Thoracic aorta (tissue), 2 donors: ENCODE measurements at regions not wholly inside any gene's neighbourhood (a gene's known extent, or its start where the extent isn't known, plus 50 kb on each side); places are given as distances from the start of the nearest gene placed in this dataset.

Experiments
- ATAC-seq: fragments of 150-250 bp; one replicate; pipeline ENCODE4 v1.8.0; 2017; ENCODE audit warnings: low read depth; ENCODE audit not compliant: insufficient number of reproducible peaks, low FRiP score
- DNase-seq: peaks from one replicate; pipeline ENCODE4 v3.0.0-alpha.2; 2020; ENCODE audit warnings: low spot score
- H3K27ac ChIP-seq, 2 donors: fragments of 200-600 bp; sonication (generic); 1 replicate in 1 of 2; 2 replicates in 1 of 2; pipeline ENCODE4 v1.5.1; 2016; ENCODE audit warnings: mild to moderate bottlenecking in 2 of 2, moderate library complexity in 2 of 2
- H3K27me3 ChIP-seq: fragments of 200-600 bp; sonication (generic); replicated peaks from 2 replicates; pipeline ENCODE4 v1.6.0; 2016; ENCODE audit warnings: mild to moderate bottlenecking; ENCODE audit not compliant: insufficient read depth
- H3K36me3 ChIP-seq: fragments of 200-600 bp; sonication (generic); one replicate; pipeline ENCODE4 v1.5.1; 2016
- H3K4me1 ChIP-seq, 2 donors: fragments of 200-600 bp; sonication (generic); 1 replicate in 1 of 2; 2 replicates in 1 of 2; pipeline versions ENCODE4 v1.5.1 to v1.6.0; 2016; ENCODE audit warnings: low read depth in 2 of 2, mild to moderate bottlenecking in 1 of 2; ENCODE audit not compliant: control insufficient read depth in 1 of 2
- H3K4me3 ChIP-seq: fragments of 200-600 bp; sonication (generic); 2 replicates; pipeline ENCODE4 v1.5.1; 2016; ENCODE audit warnings: mild to moderate bottlenecking
- H3K9me3 ChIP-seq: fragments of 200-600 bp; sonication (generic); 2 replicates; pipeline ENCODE4 v1.5.1; 2016
- CTCF ChIP-seq: fragments of 200-600 bp; sonication (generic); IDR thresholded peaks from one replicate; pipeline ENCODE4 v1.5.1; 2019; ENCODE audit warnings: antibody characterized with exemption

GRCh38 chr20:6863355-6863754 is 95.9 kb downstream of the BMP2 start:
- H3K4me1 ChIP-seq: no peaks in the 10 kb centered on the region
- ATAC-seq: no peak
- no peak for TF ChIP-seq CTCF
- H3K27me3 ChIP-seq: no peaks in the 10 kb centered on the region
- no peaks in the 10 kb centered on the region for H3K36me3 ChIP-seq
- no peak overlapping the region for H3K27ac ChIP-seq
- no peak overlapping the region for H3K4me3 ChIP-seq
- DNase-seq: no peak
- no peaks in the 10 kb centered on the region for H3K9me3 ChIP-seq

- ATAC-seq: no peak
- no peaks in the 10 kb centered on the region for H3K9me3 ChIP-seq
Observed at GRCh38 chr20:6863798-6864201, 96.3 kb downstream of the BMP2 start.

GRCh38 chr20:6864740-6865139 is 97.3 kb downstream of the BMP2 start:
- TF ChIP-seq CTCF: no peak
- no peak for ATAC-seq
- Histone ChIP-seq H3K9me3 (no peaks in the 10 kb centered on the region), H3K4me1 (no peaks in the 10 kb centered on the region), H3K27ac (no peak overlapping the region), H3K36me3 (no peaks in the 10 kb centered on the region), H3K4me3 (no peak overlapping the region), H3K27me3 (no peaks in the 10 kb centered on the region)
- no peak for DNase-seq

More at GRCh38 chr20:6863798-6864201, 96.3 kb downstream of the BMP2 start:
- no peaks in the 10 kb centered on the region for H3K4me1 ChIP-seq
- no peaks in the 10 kb centered on the region for H3K36me3 ChIP-seq
- no peak for DNase-seq
- no peak overlapping the region for H3K4me3 ChIP-seq
- no peak for TF ChIP-seq CTCF
- H3K27ac ChIP-seq: no peak overlapping the region
- no peaks in the 10 kb centered on the region for H3K27me3 ChIP-seq

- Histone ChIP-seq H3K4me1 (no peaks in the 10 kb centered on the region), H3K4me3 (no peak overlapping the region), H3K36me3 (no peaks in the 10 kb centered on the region), H3K27me3 (no peaks in the 10 kb centered on the region), H3K9me3 (no peaks in the 10 kb centered on the region), H3K27ac (no peak overlapping the region)
- no peak for TF ChIP-seq CTCF
- no peak for ATAC-seq
- DNase-seq: no peak
Observed at GRCh38 chr20:6866741-6867140, 99.3 kb downstream of the BMP2 start.

- no peaks in the 10 kb centered on the region for H3K27me3 ChIP-seq
- no peaks in the 10 kb centered on the region for H3K36me3 ChIP-seq
- no peaks in the 10 kb centered on the region for H3K4me1 ChIP-seq
- H3K27ac ChIP-seq: no peak overlapping the region
- H3K4me3 ChIP-seq: no peak overlapping the region
- DNase-seq (no peak), ATAC-seq (no peak)
- TF ChIP-seq CTCF: no peak
- H3K9me3 ChIP-seq: no peaks in the 10 kb centered on the region
Observed at GRCh38 chr20:6868861-6869260, 101.4 kb downstream of the BMP2 start.
